Neutrophil (primary cell): ENCODE measurements at regions not wholly inside any gene's neighbourhood (a gene's known extent, or its start where the extent isn't known, plus 50 kb on each side); places are given as distances from the start of the nearest gene placed in this dataset.

Experiments used
- H3K27ac ChIP-seq: fragments of 200-600 bp; sonication (generic); 2 replicates; pipeline ENCODE4 v1.5.1; 2016; ENCODE audit warnings: mild to moderate bottlenecking, moderate library complexity
- H3K27me3 ChIP-seq: fragments of 200-600 bp; sonication (generic); 2 replicates; pipeline ENCODE4 v1.6.0; 2016; ENCODE audit warnings: mild to moderate bottlenecking
- H3K36me3 ChIP-seq: fragments of 200-600 bp; sonication (generic); 2 replicates; pipeline ENCODE4 v1.5.1; 2017
- H3K4me1 ChIP-seq, 2 experiments: fragments of 200-600 bp in 1 of 2; sonication (generic) in 1 of 2; 1 replicate in 1 of 2; 2 replicates in 1 of 2; pipeline versions ENCODE4 v1.5.1 to v1.6.1; 2013 to 2016; ENCODE audit warnings: low read depth in 1 of 2, low read length in 1 of 2, mild to moderate bottlenecking in 1 of 2, moderate library complexity in 1 of 2; ENCODE audit not compliant: control insufficient read depth in 1 of 2, insufficient read depth in 1 of 2
- H3K4me3 ChIP-seq, 2 experiments: fragments of 200-600 bp in 1 of 2; sonication (generic) in 1 of 2; 1 replicate in 1 of 2; 2 replicates in 1 of 2; pipeline ENCODE4 v1.5.1; 2013 to 2016; ENCODE audit warnings: low read depth in 1 of 2, low read length in 1 of 2, mild to moderate bottlenecking in 1 of 2, moderate library complexity in 1 of 2
- H3K9me3 ChIP-seq: fragments of 200-600 bp; sonication (generic); 2 replicates; pipeline ENCODE4 v1.5.1; 2016
- TF ChIP-seq, protein P1 (sequence below): fragments of 200-600 bp; sonication (generic); IDR thresholded peaks from 2 replicates; pipeline ENCODE4 v1.5.1; 2016; ENCODE audit warnings: antibody characterized with exemption

DNA sequence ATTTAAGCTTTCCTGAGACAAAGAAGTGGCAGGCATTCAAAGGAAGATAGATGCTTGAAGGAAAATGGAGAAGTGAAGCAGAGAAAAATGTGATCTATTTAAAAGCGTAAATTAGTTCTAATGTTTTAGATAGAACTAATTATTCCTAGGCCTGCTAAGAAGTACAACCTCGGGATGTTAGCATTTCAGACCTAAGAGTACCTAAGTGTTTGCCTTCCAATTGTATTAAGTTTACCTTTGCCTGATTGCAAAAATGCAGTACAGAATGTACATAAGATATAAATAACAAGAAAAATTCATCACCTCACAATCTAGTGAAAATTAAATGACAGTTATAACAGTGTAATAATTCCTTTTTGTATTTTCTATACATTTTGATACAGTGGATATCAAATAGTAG is 71.1 kb upstream of the HNMT start:
- H3K4me3 ChIP-seq, result no peak overlapping the region
- TF ChIP-seq, protein P1, sequence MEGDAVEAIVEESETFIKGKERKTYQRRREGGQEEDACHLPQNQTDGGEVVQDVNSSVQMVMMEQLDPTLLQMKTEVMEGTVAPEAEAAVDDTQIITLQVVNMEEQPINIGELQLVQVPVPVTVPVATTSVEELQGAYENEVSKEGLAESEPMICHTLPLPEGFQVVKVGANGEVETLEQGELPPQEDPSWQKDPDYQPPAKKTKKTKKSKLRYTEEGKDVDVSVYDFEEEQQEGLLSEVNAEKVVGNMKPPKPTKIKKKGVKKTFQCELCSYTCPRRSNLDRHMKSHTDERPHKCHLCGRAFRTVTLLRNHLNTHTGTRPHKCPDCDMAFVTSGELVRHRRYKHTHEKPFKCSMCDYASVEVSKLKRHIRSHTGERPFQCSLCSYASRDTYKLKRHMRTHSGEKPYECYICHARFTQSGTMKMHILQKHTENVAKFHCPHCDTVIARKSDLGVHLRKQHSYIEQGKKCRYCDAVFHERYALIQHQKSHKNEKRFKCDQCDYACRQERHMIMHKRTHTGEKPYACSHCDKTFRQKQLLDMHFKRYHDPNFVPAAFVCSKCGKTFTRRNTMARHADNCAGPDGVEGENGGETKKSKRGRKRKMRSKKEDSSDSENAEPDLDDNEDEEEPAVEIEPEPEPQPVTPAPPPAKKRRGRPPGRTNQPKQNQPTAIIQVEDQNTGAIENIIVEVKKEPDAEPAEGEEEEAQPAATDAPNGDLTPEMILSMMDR, result no peak
- no peaks in the 10 kb centered on the region for H3K4me1 ChIP-seq
- no peak overlapping the region for H3K27ac ChIP-seq
- H3K27me3 ChIP-seq, result no peaks in the 10 kb centered on the region
- no peaks in the 10 kb centered on the region for H3K9me3 ChIP-seq
- no peaks in the 10 kb centered on the region for H3K36me3 ChIP-seq

DNA sequence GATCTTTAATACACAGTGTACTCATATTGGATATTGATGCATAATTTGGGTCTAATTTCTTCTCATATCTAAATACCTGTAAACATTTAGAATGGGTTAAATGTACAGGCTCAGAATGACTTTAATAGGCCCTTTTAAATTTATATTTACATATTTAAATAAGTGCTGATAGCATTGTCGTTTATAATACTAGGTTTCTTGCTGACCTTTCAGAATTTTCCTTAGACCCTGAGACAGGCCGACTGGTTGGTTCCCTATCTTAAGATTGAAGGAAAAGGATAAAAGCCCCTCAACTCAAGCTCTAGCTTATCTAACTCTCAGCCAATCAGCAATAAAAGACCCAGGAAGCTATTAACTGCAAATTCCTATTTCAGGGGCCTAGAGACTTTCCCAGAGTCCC is 67.8 kb upstream of the HNMT start:
- Histone ChIP-seq H3K27me3 (no peaks in the 10 kb centered on the region), H3K4me1 (no peaks in the 10 kb centered on the region), H3K9me3 (no peaks in the 10 kb centered on the region), H3K4me3 (no peak overlapping the region), H3K27ac (no peak overlapping the region), H3K36me3 (no peaks in the 10 kb centered on the region)
- TF ChIP-seq, protein P1, result no peak

DNA sequence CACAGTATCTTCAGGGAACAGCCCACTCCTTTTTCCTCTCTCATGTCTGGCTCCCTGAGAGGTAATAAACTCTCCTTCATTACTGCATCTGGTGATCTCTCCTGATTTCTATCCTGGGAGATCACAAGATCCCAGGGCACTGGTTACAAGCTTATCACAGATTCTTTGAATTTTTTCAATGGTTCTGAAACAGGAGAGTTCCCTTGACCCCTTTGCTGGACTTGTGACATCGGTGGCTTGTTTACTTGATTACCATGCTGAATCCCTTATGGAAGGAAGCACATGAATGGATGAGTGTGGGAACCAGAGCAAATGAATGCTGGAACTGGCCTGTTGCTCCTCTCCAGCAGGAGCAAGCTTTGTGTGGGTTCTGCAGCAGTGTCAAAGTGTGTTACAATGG is 67.2 kb upstream of the HNMT start:
- Histone ChIP-seq H3K4me1 (no peaks in the 10 kb centered on the region), H3K27me3 (no peaks in the 10 kb centered on the region), H3K36me3 (no peaks in the 10 kb centered on the region), H3K9me3 (no peaks in the 10 kb centered on the region), H3K27ac (no peak overlapping the region), H3K4me3 (no peak overlapping the region)
- TF ChIP-seq, protein P1, result no peak

DNA sequence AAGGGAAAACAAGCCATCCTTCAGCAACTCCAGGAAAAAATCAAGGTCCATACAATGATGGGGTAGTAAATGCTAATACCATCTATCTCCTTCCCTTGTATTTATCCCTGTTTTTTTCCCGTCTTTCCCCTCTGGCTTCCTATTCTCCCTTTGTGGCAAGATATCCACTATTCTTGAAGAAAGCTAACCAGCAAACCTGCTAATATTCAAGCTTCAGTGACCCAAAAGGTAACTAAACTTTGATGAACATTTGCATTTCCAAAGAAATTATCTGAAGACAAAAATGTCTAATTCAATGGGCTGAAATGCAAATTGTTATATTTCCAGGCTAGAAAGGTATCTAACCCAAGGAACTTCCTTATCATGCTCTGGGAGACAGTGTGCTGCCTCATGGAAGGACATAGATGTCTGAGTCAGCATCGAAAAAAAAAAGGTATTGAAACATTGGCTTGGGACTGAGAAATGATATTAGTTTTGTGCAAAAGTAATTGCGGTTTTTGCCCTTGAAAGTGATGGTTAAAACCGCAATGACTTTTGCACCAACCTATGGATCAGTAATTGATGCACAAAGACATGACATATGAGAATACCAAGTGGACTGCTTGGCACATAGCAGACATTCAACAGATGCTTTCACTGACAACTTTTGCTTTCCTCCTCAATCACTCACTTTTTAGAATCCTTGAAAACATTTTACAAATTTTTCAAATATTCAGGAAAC is 63.7 kb upstream of the HNMT start:
- H3K9me3 ChIP-seq, result no peaks in the 10 kb centered on the region
- no peak overlapping the region for H3K27ac ChIP-seq
- no peaks in the 10 kb centered on the region for H3K4me1 ChIP-seq
- TF ChIP-seq, protein P1, result no peak
- no peak overlapping the region for H3K4me3 ChIP-seq
- H3K36me3 ChIP-seq, result no peaks in the 10 kb centered on the region
- no peaks in the 10 kb centered on the region for H3K27me3 ChIP-seq

DNA sequence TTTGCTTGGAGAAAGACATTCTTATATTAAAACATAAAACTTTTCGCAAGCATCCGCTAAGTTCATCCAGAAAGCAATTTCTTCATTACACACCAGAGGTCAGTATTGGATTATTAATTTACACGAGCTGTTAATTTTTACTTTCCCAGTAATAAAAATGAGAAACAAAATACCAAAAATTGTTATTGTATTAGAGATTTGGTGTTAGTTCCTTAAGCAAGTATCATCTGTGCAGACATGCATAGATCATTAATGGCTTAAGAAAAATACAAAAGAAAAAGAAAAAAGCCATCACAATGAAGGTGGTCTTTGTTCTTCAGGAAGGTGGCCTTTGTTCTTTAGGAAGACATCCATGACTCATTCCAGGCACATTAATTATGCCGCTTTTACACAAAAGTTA is 53.6 kb upstream of the HNMT start:
- Histone ChIP-seq H3K27ac (no peak overlapping the region), H3K36me3 (no peaks in the 10 kb centered on the region), H3K4me3 (no peak overlapping the region), H3K4me1 (no peaks in the 10 kb centered on the region), H3K9me3 (no peaks in the 10 kb centered on the region), H3K27me3 (no peaks in the 10 kb centered on the region)
- TF ChIP-seq, protein P1, result peak; percentile 31
